CD4-positive, alpha-beta memory T cell (primary cell): ENCODE measurements at regions not wholly inside any gene's neighbourhood (a gene's known extent, or its start where the extent isn't known, plus 50 kb on each side); places are given as distances from the start of the nearest gene placed in this dataset.
"Not testable (repeated sequence)": the region's sequence is repeated elsewhere in the genome, so short reads cannot be mapped to it uniquely, and the experiment has no call there.

Source experiments
- CTCF ChIA-PET: fragments of 350-600 bp; sonication (Branson Sonifier 250); formaldehyde crosslinking; loops from one replicate; lab custom pipeline; 2021; ENCODE audit warnings: inconsistent platforms; ENCODE audit not compliant: partially characterized antibody; lab: Charles Lee
- POLR2A ChIA-PET: fragments of 350-600 bp; sonication (Branson Sonifier 250); formaldehyde crosslinking; loops from one replicate; lab custom pipeline; 2021; ENCODE audit not compliant: partially characterized antibody; lab: Charles Lee
- DNase-seq, 5 donors: peaks; one replicate each; pipeline versions ENCODE4 v3.0.0 to v3.0.0-alpha.2; 2020 to 2022; ENCODE audit warnings: mixed read lengths in 1 of 5
- H3K27ac ChIP-seq: one replicate; pipeline ENCODE4 v1.7.0; 2013; ENCODE audit warnings: low read depth, low read length
- H3K27me3 ChIP-seq: 2 replicates; pipeline ENCODE4 v1.7.0; 2013; ENCODE audit warnings: mild to moderate bottlenecking, low read length, moderate library complexity; ENCODE audit not compliant: insufficient read depth
- H3K36me3 ChIP-seq: 2 replicates; pipeline ENCODE4 v1.7.0; 2013; ENCODE audit warnings: mild to moderate bottlenecking, low read length, moderate library complexity; ENCODE audit not compliant: insufficient read depth
- H3K4me1 ChIP-seq: 2 replicates; pipeline ENCODE4 v1.7.0; 2013; ENCODE audit warnings: mild to moderate bottlenecking, low read length, moderate library complexity; ENCODE audit not compliant: insufficient read depth
- H3K4me3 ChIP-seq, 2 donors: one replicate each; pipeline ENCODE4 v1.7.0; 2013; ENCODE audit warnings: low read length in 2 of 2, mild to moderate bottlenecking in 1 of 2
- H3K9me3 ChIP-seq, 2 donors: one replicate each; pipeline ENCODE4 v1.7.0; 2013; ENCODE audit warnings: low read length in 2 of 2, control low read depth in 1 of 2; ENCODE audit not compliant: control insufficient read depth in 1 of 2
- H3K27ac Mint-ChIP-seq, 7 donors: one replicate each; pipeline ENCODE4 v1.8.0; 2020 to 2021; ENCODE audit warnings: mixed read lengths in 7 of 7, mild to moderate bottlenecking in 6 of 7, inconsistent platforms in 3 of 7, moderate library complexity in 3 of 7
- H3K27me3 Mint-ChIP-seq, 2 donors: one replicate each; pipeline ENCODE4 v1.8.0; 2020 to 2021; ENCODE audit warnings: mixed read lengths in 2 of 2
- H3K36me3 Mint-ChIP-seq, 2 donors: one replicate each; pipeline ENCODE4 v1.8.0; 2020 to 2021; ENCODE audit warnings: mixed read lengths in 2 of 2, inconsistent platforms in 1 of 2, mild to moderate bottlenecking in 1 of 2
- H3K4me1 Mint-ChIP-seq, 4 donors: one replicate each; pipeline ENCODE4 v1.8.0; 2020 to 2021; ENCODE audit warnings: mixed read lengths in 4 of 4, mild to moderate bottlenecking in 1 of 4
- H3K4me3 Mint-ChIP-seq, 8 donors: one replicate each; pipeline ENCODE4 v1.8.0; 2020 to 2021; ENCODE audit warnings: mixed read lengths in 8 of 8, mild to moderate bottlenecking in 7 of 8, moderate library complexity in 6 of 8, inconsistent platforms in 3 of 8
- H3K9me3 Mint-ChIP-seq, 8 donors: one replicate each; pipeline ENCODE4 v1.8.0; 2020 to 2021; ENCODE audit warnings: mixed read lengths in 8 of 8, mild to moderate bottlenecking in 5 of 8, inconsistent platforms in 3 of 8, moderate library complexity in 1 of 8
- intact Hi-C: fragments of 100-400 bp; cut with micrococcal nuclease; formaldehyde crosslinking; loops from one replicate; pipeline ENCODE4 v1.15.1; 2023

- CTCF ChIA-PET, result no interaction called here
- peaks cover 2 to 42% (median 27%) of the 10 kb centered on the region in 8 donors for H3K9me3 Mint-ChIP-seq
- no peaks in the 10 kb centered on the region for H3K4me1 Mint-ChIP-seq
- H3K27me3 Mint-ChIP-seq, result no peaks in the 10 kb centered on the region
- H3K36me3 Mint-ChIP-seq, result peaks cover 0 to 3% of the 10 kb centered on the region in 2 donors
- DNase-seq, result no peak
- no peaks in the 10 kb centered on the region for H3K9me3 ChIP-seq
- H3K36me3 ChIP-seq, result no peaks in the 10 kb centered on the region
- H3K27ac ChIP-seq, result no peak overlapping the region
- no peaks in the 10 kb centered on the region for H3K27me3 ChIP-seq
- intact Hi-C loops, result no loop called here
- no peak overlapping the region for H3K27ac Mint-ChIP-seq
- no peak overlapping the region for H3K4me3 ChIP-seq
- H3K4me3 Mint-ChIP-seq, result no peak overlapping the region
- POLR2A ChIA-PET, result no interaction called here
- H3K4me1 ChIP-seq, result no peaks in the 10 kb centered on the region
Measured at GRCh38 chr2:77778917-77779316, 256.7 kb upstream of the LRRTM4 start.

- H3K27ac Mint-ChIP-seq, H3K36me3 Mint-ChIP-seq, H3K4me1 ChIP-seq, H3K4me1 Mint-ChIP-seq, H3K4me3 Mint-ChIP-seq, H3K9me3 ChIP-seq, intact Hi-C loops, H3K36me3 ChIP-seq, POLR2A ChIA-PET, DNase-seq, H3K4me3 ChIP-seq, CTCF ChIA-PET, H3K27me3 ChIP-seq, H3K27ac ChIP-seq, H3K27me3 Mint-ChIP-seq: not testable (repeated sequence)
- peaks cover 0 to 24% (median 10%) of the 10 kb centered on the region in 8 donors for H3K9me3 Mint-ChIP-seq
Measured at GRCh38 chr2:77793500-77793899, 271.3 kb upstream of the LRRTM4 start.

GRCh38 chr2:77796397-77796796, 274.2 kb upstream of the LRRTM4 start:
- Mint-ChIP-seq H3K9me3 (peaks cover 0 to 28% (median 10%) of the 10 kb centered on the region in 8 donors), H3K36me3 (no peaks in the 10 kb centered on the region), H3K4me1 (no peaks in the 10 kb centered on the region), H3K4me3 (no peak overlapping the region), H3K27ac (no peak overlapping the region), H3K27me3 (no peaks in the 10 kb centered on the region)
- H3K27ac ChIP-seq, result no peak overlapping the region
- ChIA-PET CTCF (no interaction called here), POLR2A (no interaction called here)
- H3K27me3 ChIP-seq, result no peaks in the 10 kb centered on the region
- H3K36me3 ChIP-seq, result no peaks in the 10 kb centered on the region
- no peak for DNase-seq
- H3K9me3 ChIP-seq, result no peaks in the 10 kb centered on the region
- H3K4me1 ChIP-seq, result no peaks in the 10 kb centered on the region
- intact Hi-C loops, result no loop called here
- no peak overlapping the region for H3K4me3 ChIP-seq

GRCh38 chr2:77797088-77797487, 274.9 kb upstream of the LRRTM4 start:
- CTCF ChIA-PET, result no interaction called here
- H3K4me1 ChIP-seq, result no peaks in the 10 kb centered on the region
- no peak overlapping the region for H3K4me3 ChIP-seq
- Mint-ChIP-seq H3K27me3 (no peaks in the 10 kb centered on the region), H3K4me3 (no peak overlapping the region), H3K9me3 (peaks cover 0 to 22% (median 8%) of the 10 kb centered on the region in 8 donors), H3K27ac (no peak overlapping the region), H3K4me1 (no peaks in the 10 kb centered on the region), H3K36me3 (no peaks in the 10 kb centered on the region)
- no peaks in the 10 kb centered on the region for H3K36me3 ChIP-seq
- POLR2A ChIA-PET, result no interaction called here
- no peak overlapping the region for H3K27ac ChIP-seq
- no peak for DNase-seq
- no peaks in the 10 kb centered on the region for H3K27me3 ChIP-seq
- intact Hi-C loops, result no loop called here
- H3K9me3 ChIP-seq, result no peaks in the 10 kb centered on the region

- CTCF ChIA-PET, result no interaction called here
- H3K36me3 Mint-ChIP-seq, result no peaks in the 10 kb centered on the region
Measured at GRCh38 chr2:77800410-77800809, 278.2 kb upstream of the LRRTM4 start.

GRCh38 chr2:77807531-77808215, 285.5 kb upstream of the LRRTM4 start:
- Histone ChIP-seq H3K36me3 (no peaks in the 10 kb centered on the region), H3K27ac (no peak overlapping the region), H3K4me3 (no peak overlapping the region), H3K4me1 (no peaks in the 10 kb centered on the region), H3K27me3 (no peaks in the 10 kb centered on the region), H3K9me3 (no peaks in the 10 kb centered on the region)
- no peak for DNase-seq
- ChIA-PET CTCF (no interaction called here), POLR2A (no interaction called here)
- H3K4me3 Mint-ChIP-seq, result no peak overlapping the region
- H3K36me3 Mint-ChIP-seq, result no peaks in the 10 kb centered on the region
- intact Hi-C loops, result no loop called here
- no peaks in the 10 kb centered on the region for H3K27me3 Mint-ChIP-seq
- no peaks in the 10 kb centered on the region for H3K4me1 Mint-ChIP-seq
- H3K27ac Mint-ChIP-seq, result no peak overlapping the region
- peaks cover 0 to 48% (median 28%) of the 10 kb centered on the region in 8 donors for H3K9me3 Mint-ChIP-seq

More at GRCh38 chr2:77800410-77800809, 278.2 kb upstream of the LRRTM4 start:
- Histone ChIP-seq H3K36me3 (no peaks in the 10 kb centered on the region), H3K27me3 (no peaks in the 10 kb centered on the region), H3K9me3 (no peaks in the 10 kb centered on the region), H3K4me1 (no peaks in the 10 kb centered on the region), H3K27ac (no peak overlapping the region), H3K4me3 (no peak overlapping the region)
- DNase-seq, result no peak
- Mint-ChIP-seq H3K9me3 (peaks cover 0 to 30% (median 11%) of the 10 kb centered on the region in 8 donors), H3K4me1 (no peaks in the 10 kb centered on the region), H3K4me3 (no peak overlapping the region), H3K27me3 (no peaks in the 10 kb centered on the region), H3K27ac (no peak overlapping the region)
- intact Hi-C loops, result no loop called here
- POLR2A ChIA-PET, result no interaction called here

GRCh38 chr2:77808599-77808998, 286.4 kb upstream of the LRRTM4 start:
- Mint-ChIP-seq H3K4me3 (no peak overlapping the region), H3K36me3 (no peaks in the 10 kb centered on the region), H3K27me3 (no peaks in the 10 kb centered on the region), H3K9me3 (peaks cover 0 to 46% (median 31%) of the 10 kb centered on the region in 8 donors), H3K27ac (no peak overlapping the region), H3K4me1 (no peaks in the 10 kb centered on the region)
- ChIA-PET POLR2A (no interaction called here), CTCF (no interaction called here)
- H3K27ac ChIP-seq, result no peak overlapping the region
- DNase-seq, result no peak
- H3K36me3 ChIP-seq, result no peaks in the 10 kb centered on the region
- H3K9me3 ChIP-seq, result no peaks in the 10 kb centered on the region
- H3K4me1 ChIP-seq, result no peaks in the 10 kb centered on the region
- H3K4me3 ChIP-seq, result no peak overlapping the region
- intact Hi-C loops, result no loop called here
- H3K27me3 ChIP-seq, result no peaks in the 10 kb centered on the region
